ENCODE measurements at regions not wholly inside any gene's neighbourhood (a gene's known extent, or its start where the extent isn't known, plus 50 kb on each side); places are given as distances from the start of the nearest gene placed in this dataset.

DNA sequence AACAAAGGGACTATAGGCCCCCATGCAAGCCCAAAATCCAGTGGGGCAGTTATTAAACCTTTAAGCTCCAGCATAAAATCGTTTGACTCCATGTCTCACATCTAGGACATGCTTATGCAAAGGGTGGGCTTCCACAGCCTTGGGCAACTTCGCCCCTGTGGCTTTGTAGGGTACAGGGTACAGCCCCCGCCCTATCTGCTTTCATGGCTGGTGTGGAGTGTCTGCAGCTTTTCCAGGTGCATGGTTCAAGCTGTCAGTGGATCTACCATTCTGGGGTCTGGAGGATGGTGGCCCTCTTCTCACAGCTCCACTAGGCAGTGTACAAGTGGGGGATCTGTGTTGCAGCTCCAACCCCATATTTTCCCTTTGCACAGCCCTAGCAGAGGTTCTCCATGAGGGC, 559.8 kb upstream of the TECRL start:
- TF ChIP-seq, protein P1, sequence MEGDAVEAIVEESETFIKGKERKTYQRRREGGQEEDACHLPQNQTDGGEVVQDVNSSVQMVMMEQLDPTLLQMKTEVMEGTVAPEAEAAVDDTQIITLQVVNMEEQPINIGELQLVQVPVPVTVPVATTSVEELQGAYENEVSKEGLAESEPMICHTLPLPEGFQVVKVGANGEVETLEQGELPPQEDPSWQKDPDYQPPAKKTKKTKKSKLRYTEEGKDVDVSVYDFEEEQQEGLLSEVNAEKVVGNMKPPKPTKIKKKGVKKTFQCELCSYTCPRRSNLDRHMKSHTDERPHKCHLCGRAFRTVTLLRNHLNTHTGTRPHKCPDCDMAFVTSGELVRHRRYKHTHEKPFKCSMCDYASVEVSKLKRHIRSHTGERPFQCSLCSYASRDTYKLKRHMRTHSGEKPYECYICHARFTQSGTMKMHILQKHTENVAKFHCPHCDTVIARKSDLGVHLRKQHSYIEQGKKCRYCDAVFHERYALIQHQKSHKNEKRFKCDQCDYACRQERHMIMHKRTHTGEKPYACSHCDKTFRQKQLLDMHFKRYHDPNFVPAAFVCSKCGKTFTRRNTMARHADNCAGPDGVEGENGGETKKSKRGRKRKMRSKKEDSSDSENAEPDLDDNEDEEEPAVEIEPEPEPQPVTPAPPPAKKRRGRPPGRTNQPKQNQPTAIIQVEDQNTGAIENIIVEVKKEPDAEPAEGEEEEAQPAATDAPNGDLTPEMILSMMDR (IDR thresholded peaks at IDR 0.05): no peak

DNA sequence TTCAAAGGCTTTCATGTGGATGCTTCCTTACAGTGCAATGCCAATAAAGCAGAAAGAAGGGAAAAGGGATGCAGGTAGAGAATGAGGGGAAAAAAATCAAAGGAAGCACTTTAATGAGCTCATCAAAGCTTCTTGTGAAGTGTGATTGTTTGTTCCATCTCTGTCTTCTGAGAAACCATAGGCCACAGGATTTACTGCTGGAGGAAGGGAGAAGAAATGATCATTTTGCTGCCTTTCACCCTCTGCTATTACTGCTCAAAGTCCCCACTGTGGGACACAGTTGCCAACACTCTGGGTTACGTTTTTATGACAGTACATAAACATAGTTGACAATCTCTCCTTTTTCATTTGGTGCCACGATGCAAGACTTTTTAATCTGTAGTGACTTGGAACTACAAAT, 558.0 kb upstream of the TECRL start:
- Histone ChIP-seq H3K9me3 (no peaks in the 10 kb centered on the region), H3K4me3 (no peak overlapping the region), H3K36me3 (no peaks in the 10 kb centered on the region), H3K27ac (no peak overlapping the region), H3K4me1 (no peaks in the 10 kb centered on the region), H3K27me3 (no peaks in the 10 kb centered on the region)
- intact Hi-C loops (cut with DNase I): no loop called here
- no peak for DNase-seq (ENCODE audit: low spot score in 2 of 2)
- TF ChIP-seq, protein P1 (IDR thresholded peaks at IDR 0.05): no peak

More for the DNA sequence above, 559.8 kb upstream of the TECRL start:
- H3K9me3 ChIP-seq: no peaks in the 10 kb centered on the region
- no peaks in the 10 kb centered on the region for H3K4me1 ChIP-seq
- H3K27ac ChIP-seq: no peak overlapping the region
- no peak overlapping the region for H3K4me3 ChIP-seq
- DNase-seq (ENCODE audit: low spot score in 2 of 2): no peak
- intact Hi-C loops (cut with DNase I): no loop called here
- H3K36me3 ChIP-seq: no peaks in the 10 kb centered on the region
- H3K27me3 ChIP-seq: no peaks in the 10 kb centered on the region

DNA sequence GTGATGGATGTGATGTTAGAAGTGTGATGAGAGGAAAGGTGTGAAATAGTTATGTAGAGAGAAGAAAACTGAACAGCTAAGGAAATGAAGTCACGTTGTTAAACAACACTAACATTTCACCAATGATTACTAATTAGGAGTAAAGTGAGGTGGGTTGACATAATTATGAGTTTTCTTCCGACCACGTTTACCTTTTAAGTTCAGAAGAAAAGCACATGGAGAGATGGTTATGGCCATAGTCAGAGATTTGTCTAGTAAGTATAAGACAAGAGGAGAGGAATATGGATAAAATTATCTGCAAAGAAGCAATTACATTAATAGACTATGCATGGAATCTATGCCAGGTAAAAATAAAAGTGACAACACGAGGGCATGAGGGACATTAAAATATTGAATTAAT, 551.3 kb upstream of the TECRL start:
- Histone ChIP-seq H3K9me3 (no peaks in the 10 kb centered on the region), H3K36me3 (no peaks in the 10 kb centered on the region), H3K27me3 (no peaks in the 10 kb centered on the region), H3K4me3 (no peak overlapping the region), H3K4me1 (no peaks in the 10 kb centered on the region), H3K27ac (no peak overlapping the region)
- TF ChIP-seq, protein P1 (IDR thresholded peaks at IDR 0.05): no peak
- no peak for DNase-seq (ENCODE audit: low spot score in 2 of 2)
- intact Hi-C loops (cut with DNase I): no loop called here

DNA sequence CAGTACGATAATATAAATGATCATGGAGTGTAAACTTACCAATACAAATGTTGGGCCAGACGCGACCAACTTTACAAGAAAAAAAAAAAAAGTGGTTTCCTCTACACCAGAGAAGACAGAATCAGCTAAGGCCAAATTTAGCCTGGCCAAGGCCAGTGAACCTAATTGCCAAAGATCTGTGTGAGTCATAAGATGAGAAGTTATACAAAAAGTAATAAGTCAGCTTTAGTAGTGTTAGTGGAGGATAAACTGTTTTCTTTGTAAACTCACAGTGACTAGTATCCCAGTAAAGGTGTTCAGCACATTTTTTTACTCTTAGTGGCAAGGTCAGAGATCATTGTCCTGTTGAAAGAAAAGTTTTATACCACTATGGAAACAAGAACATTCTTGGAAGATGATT, 531.4 kb upstream of the TECRL start:
- intact Hi-C loops (cut with DNase I): no loop called here
- no peak overlapping the region for H3K4me3 ChIP-seq
- no peaks in the 10 kb centered on the region for H3K4me1 ChIP-seq
- no peaks in the 10 kb centered on the region for H3K27me3 ChIP-seq
- no peaks in the 10 kb centered on the region for H3K36me3 ChIP-seq
- no peak for DNase-seq (ENCODE audit: low spot score in 2 of 2)
- no peaks in the 10 kb centered on the region for H3K9me3 ChIP-seq
- no peak overlapping the region for H3K27ac ChIP-seq
- TF ChIP-seq, protein P1 (IDR thresholded peaks at IDR 0.05): no peak

DNA sequence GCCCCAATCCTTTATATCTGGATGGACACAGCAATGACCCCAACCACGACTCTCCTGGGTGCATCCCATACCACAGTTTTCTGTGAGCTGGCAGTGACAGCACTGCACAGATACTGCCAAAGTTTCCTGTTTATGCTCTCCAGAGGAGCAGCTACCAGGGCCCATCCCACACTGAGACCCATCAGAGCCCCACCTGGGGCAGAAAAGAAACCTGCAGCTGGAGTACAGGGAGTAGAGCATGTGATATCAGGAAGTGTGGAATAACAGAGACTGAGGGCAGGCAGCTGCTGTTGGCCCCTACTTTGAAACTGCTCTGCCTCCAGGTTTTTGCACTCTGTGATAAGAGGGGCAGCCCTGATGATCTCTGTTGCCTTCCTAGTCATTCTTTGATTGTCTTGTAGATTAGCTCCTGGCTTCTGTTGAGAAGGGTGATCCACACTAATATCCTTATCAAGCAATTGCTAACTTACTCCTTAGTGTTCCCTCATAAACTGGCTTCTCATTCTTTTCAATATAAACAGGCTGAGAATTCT, 526.3 kb upstream of the TECRL start:
- no peak for DNase-seq (ENCODE audit: low spot score in 2 of 2)
- no peak overlapping the region for H3K27ac ChIP-seq
- TF ChIP-seq, protein P1 (IDR thresholded peaks at IDR 0.05): no peak
- no peak overlapping the region for H3K4me3 ChIP-seq
- no peaks in the 10 kb centered on the region for H3K4me1 ChIP-seq
- intact Hi-C loops (cut with DNase I): no loop called here
- no peaks in the 10 kb centered on the region for H3K36me3 ChIP-seq
- no peaks in the 10 kb centered on the region for H3K27me3 ChIP-seq
- H3K9me3 ChIP-seq: no peaks in the 10 kb centered on the region

DNA sequence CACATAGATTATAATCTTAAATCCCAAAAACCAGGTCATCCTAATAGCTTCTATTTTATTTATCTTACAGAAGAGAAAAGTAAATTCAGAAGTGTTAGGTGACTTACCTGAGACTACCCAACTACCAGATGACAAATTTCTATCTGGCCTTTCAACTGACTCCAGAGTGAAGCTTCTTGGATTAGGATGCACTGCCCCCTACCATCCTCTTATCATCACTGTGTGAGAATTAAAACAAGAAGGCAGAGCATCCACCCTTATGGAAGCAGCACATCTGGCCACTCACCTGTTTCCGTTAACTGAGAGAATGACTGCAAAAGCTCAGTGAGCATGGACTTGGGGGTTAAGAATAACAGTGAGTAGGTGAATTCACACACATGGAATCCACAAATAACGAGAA, 502.6 kb upstream of the TECRL start:
- TF ChIP-seq, protein P1 (IDR thresholded peaks at IDR 0.05): no peak
- no peaks in the 10 kb centered on the region for H3K36me3 ChIP-seq

More for the DNA sequence above, 502.6 kb upstream of the TECRL start:
- no peaks in the 10 kb centered on the region for H3K4me1 ChIP-seq
- intact Hi-C loops (cut with DNase I): no loop called here
- DNase-seq (ENCODE audit: low spot score in 2 of 2): no peak
- H3K4me3 ChIP-seq: no peak overlapping the region
- H3K9me3 ChIP-seq: no peaks in the 10 kb centered on the region
- H3K27me3 ChIP-seq: no peaks in the 10 kb centered on the region
- H3K27ac ChIP-seq: no peak overlapping the region

All from ascending aorta (tissue), 2 donors.